ENCODE measurements at regions not wholly inside any gene's neighbourhood (a gene's known extent, or its start where the extent isn't known, plus 50 kb on each side); places are given as distances from the start of the nearest gene placed in this dataset.
"Not testable (repeated sequence)": the region's sequence is repeated elsewhere in the genome, so short reads cannot be mapped to it uniquely, and the experiment has no call there.

DNA sequence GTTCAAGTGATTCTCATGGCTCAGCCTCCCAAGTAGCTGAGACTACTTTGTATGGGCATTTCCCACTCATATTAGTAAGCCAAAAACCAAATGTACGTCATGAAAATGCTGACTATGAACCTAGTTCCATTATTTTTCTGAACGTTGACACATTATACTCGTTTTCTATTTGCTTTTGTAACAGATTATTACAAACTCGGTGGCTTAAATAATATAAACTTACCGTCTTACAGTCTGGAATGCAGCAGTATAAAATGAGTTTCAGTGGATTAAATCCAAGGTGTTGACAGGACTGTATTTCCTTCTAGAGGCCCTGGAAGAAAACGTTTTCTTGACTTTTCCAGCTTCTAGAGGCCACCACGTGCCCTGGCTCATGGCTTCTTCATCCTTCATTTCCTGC is 517.0 kb downstream of the GADD45G start:
- DNase-seq, result no peak

DNA sequence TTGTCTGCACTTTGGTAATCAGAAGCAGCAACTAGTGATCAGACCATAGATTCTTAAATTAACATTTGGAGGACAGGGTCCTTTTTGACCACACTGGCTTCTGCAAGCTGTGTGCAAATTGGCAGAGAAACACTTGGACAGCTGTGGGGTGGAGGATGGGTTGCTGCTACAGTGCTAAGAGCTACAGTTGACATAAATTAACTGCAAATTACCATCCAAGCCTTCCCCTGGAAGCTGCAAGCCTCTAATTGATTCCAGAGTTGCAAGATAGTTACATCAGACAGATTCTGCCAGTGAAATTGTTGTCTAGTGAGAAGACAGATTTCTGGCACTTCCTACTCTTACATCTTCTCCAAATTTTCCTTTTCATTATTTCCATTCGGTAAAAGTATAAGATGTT is 517.7 kb downstream of the DIRAS2 start:
- peak; percentile 72 to 79 for DNase-seq

DNA sequence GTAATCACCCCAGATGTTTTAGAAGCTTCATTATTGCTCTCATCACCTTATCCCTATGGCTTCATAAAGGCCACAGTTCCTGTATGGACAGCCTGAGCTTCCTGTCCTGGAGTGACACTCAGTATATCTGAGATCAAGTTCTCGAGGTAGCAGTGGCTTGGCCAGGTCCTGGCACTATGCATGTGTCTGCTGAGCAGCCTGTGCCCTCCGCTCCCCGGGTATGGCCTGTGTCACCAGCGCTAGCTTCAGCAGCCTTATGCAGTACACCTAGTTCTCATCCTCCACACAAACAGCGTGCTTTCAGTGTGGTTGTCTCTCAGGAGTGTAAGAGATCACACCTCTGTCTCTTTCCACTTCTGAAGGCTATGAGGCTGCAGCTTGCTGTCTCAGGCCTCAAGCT is 514.7 kb downstream of the DIRAS2 start:
- no peak for DNase-seq

- DNase-seq, result no peak
Observed at GRCh38 chr9:90128587-90129190, 513.9 kb downstream of the DIRAS2 start.

DNA sequence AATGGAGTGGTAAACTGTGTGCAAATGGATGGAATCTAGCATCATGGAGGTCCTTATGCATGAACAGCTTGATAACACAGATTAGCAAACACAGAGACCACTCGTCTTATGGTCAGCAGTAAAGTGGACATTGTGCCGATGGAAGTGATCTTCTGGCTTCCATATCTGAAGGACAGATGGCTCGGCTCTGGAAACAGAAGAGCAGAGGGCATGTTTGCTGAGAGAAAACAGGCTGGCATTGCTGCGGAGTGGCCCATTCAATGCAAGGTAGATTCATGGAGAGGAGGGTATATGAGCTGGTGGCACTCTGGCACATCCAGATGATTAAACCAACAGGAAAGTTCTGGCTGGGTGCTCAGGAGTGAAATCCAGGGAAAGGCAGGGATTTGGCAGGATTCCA is 513.2 kb downstream of the DIRAS2 start:
- no peak for DNase-seq

GRCh38 chr9:90131568-90131967 is 511.1 kb downstream of the DIRAS2 start:
- DNase-seq, result no peak

GRCh38 chr9:90132866-90133265 is 509.8 kb downstream of the DIRAS2 start:
- no peak for DNase-seq

GRCh38 chr9:90137801-90138200 is 504.8 kb downstream of the DIRAS2 start:
- peak; percentile 61 to 75 for DNase-seq

DNA sequence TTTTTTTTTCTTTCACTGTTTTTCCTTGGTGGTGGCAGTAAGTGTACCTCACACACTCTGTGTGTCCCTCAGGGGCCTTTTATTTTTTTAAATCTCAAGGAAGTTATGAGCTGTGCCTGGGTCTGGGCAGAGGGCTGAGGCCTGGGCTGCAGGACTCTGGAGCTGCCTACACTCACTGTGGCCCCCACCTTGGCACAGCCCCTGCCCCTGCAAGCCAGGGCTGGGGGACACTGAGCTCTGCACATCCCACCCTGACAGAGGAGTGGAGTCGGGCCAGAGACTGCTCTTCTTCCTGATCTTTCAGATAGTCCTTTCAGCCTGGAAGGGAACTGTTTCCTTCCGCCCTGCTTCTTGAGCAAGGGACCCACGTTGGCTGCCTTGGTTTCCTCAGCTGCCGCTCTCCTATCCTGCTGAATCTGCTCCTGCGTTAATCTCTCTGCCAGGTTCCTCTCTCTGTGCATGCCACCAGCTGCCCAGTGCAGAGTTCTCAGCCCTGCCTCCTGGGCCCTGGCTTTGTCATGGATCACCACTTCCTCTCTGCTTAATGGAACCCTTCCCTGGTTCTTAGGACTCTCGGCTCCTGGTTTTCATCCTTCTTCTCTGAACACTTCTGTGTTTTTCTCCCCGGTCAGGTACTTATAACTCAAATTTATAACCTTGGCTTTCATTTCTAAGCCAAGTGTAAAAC is 502.3 kb downstream of the DIRAS2 start:
- peak; percentile 54 to 77 for DNase-seq

- peak; percentile 33 to 38 for DNase-seq
Observed at GRCh38 chr9:90141723-90142122, 500.9 kb downstream of the DIRAS2 start.

DNA sequence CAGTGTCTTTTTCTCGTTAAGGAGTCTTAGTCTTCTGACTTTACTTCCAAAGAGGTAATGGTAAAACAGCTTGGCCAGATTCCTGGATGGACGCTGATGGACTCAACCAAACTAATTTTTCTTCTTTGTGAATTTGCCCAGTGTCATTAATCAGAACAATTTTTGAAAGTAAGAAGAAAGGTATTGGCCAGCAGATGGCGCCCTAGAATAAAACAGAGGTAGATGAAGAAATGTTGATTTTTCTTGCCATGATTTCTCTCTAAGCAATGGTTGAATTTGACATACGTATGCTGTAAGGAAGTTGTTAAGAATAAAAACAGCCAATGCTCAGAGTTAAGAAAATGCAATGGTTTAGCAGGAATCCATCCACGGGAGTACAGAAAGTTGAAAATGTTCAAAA is 500.0 kb downstream of the DIRAS2 start:
- peak; percentile 77 to 83 for DNase-seq

GRCh38 chr9:90147426-90147825 is 495.2 kb downstream of the DIRAS2 start:
- no peak for DNase-seq

- no peak for DNase-seq
Observed at GRCh38 chr9:90156318-90156717, 486.3 kb downstream of the DIRAS2 start.

DNA sequence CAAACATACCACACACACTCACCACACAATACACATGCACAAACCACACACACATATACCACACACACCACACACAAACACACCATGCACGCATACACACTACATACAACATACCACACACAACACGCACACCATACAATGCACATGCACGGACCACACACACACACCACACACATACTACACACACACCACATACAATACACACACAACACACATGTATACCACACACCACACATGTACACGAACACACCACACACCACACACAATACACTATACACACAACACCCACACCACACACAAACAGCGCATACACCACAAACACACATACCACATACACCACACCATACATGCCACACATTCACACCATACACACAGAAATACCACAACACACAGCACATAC is 480.3 kb downstream of the DIRAS2 start:
- no peak for DNase-seq

DNA sequence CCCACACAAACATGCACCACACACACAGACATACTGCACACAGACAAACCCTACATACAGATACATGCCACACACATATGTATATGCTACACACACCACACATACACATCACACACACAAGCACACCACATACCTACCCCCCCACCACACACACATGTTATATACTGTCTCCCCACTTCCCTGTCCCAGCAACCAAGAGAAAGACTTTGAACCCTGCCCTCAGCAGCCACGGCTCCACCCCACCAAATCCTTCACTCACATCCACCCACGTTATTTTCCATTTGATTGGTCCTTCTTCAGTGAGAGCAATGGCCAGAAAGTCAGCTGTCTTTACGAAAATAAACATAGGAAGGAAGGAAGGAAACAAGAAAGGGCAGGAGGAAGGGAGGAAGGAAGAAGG is 479.8 kb downstream of the DIRAS2 start:
- DNase-seq, result no peak

DNA sequence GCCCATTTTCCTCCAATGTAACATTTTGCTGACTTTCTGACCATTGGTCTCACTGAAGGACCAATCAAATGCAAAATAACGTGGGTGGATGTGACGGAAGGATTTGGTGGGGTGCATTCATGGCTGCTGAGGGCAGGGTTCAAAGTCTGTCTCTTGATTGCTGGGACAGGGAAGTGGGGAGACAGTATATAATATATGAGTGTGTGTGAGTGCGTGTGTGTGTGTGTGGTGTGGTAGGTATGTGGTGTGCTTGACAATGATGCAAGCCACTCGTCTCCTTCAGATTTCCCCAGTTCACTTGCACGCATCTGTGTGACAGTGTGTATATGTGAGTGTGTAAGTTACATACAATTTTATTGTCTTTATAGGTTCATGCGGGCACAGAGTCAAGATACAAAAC is 477.3 kb downstream of the DIRAS2 start:
- no peak for DNase-seq

DNA sequence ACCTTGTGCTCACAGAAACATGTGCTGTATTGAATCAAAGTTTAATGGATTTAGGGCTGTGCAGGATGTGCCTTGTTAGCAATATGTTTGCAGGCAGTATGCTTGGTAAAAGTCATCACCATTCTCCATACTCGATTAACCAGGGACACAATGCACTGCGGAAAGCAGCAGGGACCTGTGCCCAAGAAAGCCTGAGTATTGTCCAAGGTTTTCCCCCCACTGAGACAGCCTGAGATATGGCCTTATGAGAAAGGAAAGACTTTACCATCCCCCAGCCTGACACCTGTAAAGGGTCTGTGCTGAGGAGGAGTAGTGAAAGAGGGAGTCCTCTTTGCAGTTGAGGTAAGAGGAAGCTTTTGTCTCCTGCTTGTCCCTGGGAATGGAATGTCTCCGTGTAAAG is 476.2 kb downstream of the DIRAS2 start:
- DNase-seq, result not testable (repeated sequence)

- no peak for DNase-seq
Observed at GRCh38 chr9:90167914-90168313, 474.7 kb downstream of the DIRAS2 start.

DNA sequence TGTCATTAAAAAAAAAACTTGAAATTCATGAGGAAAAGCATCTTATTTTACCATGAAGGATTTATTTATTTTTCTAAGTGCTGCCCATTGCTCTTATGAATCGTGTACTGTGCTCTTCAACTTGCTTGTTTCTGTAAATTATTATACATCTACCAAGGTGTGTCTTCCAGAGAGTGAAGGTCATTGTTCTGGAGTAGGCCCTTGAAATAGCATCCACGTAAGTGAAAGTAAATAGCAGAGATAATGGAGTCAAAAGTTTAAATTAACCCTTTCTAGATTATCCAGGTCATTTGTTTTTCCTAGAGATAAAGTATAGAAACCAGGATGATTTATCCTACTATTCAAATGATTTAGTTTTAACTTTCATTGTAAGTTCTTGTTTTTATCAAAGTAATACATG is 473.1 kb downstream of the DIRAS2 start:
- peak in 1 of 2 experiments; percentile 18 for DNase-seq

- DNase-seq, result not testable (repeated sequence)
Observed at GRCh38 chr9:90173935-90174334, 468.7 kb downstream of the DIRAS2 start.

GRCh38 chr9:90174346-90174745 is 468.3 kb downstream of the DIRAS2 start:
- DNase-seq, result not testable (repeated sequence)

GRCh38 chr9:90175257-90175656 is 467.4 kb downstream of the DIRAS2 start:
- no peak for DNase-seq

DNA sequence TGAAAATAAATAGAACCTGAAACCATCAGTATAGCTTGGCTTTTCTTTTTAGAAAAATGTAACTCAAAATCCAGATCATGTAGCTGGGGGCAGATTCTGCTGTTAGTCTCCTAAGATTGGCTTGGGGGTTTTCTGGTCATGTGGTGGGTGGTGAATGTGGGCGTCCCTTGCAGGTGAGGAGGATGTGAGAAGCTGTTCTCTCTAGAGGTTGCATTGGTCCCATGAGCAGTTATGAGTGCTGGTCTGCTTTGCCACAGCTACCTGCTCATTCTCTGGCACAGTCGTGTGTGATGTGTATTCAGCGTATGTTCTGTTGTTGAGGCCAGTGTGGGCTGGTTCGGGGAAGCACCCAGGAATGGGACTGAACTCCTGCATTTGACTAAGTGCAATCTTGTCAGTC is 466.8 kb downstream of the DIRAS2 start:
- DNase-seq, result no peak

- DNase-seq, result peak; percentile 98
Observed at GRCh38 chr9:90176901-90177300, 465.7 kb downstream of the DIRAS2 start.

DNA sequence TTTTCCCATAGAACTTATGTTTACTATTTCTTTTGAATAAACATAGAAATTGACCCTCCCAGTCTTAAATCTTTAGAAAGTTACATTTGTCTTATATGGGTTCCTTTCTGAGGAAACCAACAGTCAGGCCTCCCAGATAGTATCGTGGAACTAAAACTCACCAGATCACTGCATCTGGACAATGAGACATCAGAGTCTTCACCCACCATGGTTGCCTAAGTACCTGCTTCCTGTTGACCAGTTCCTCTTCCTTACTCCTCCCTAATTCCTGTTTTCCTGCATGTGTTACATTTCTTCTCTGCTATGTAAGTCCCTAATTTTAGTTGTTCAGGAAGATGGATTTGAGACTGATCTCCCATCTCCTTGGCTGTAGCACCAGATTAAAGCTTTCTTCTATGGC is 462.2 kb downstream of the DIRAS2 start:
- no peak for DNase-seq

Data from SHP77 (cell line).